ENCODE measurements at regions not wholly inside any gene's neighbourhood (a gene's known extent, or its start where the extent isn't known, plus 50 kb on each side); places are given as distances from the start of the nearest gene placed in this dataset.
"Not testable (repeated sequence)": the region's sequence is repeated elsewhere in the genome, so short reads cannot be mapped to it uniquely, and the experiment has no call there.

- H2AFZ ChIP-seq (ENCODE audit: low read depth, low read length), result no peak overlapping the region
- Mint-ChIP-seq H3K4me1 (ENCODE audit: low read depth, unreplicated experiment) (no peaks in the 10 kb centered on the region), H3K4me3 (ENCODE audit: unreplicated experiment) (no peak overlapping the region), H3K27ac (ENCODE audit: unreplicated experiment) (no peak overlapping the region), H3K36me3 (ENCODE audit: low read depth, unreplicated experiment) (no peaks in the 10 kb centered on the region), H3K9me3 (ENCODE audit: unreplicated experiment) (peaks cover 7% of the 10 kb centered on the region), H3K27me3 (ENCODE audit: low read depth, unreplicated experiment) (no peaks in the 10 kb centered on the region)
- no peaks in the 10 kb centered on the region for H3K79me2 ChIP-seq (ENCODE audit: insufficient read depth, low read length)
- no peak overlapping the region for H3K27ac ChIP-seq (ENCODE audit: low read depth, low read length)
- no peak for TF ChIP-seq EZH2 (IDR thresholded peaks at IDR 0.05; ENCODE audit: insufficient read depth, low read length)
- TF ChIP-seq CTCF (IDR thresholded peaks at IDR 0.05; ENCODE audit: insufficient read depth, low read depth, low read length), result no peak
- no peaks in the 10 kb centered on the region for H3K4me1 ChIP-seq (ENCODE audit: insufficient read depth, low read length)
- FAIRE-seq, result no peak
- no peaks in the 10 kb centered on the region for H3K9me3 ChIP-seq (ENCODE audit: insufficient read depth, low read depth, low read length)
- H4K20me1 ChIP-seq (ENCODE audit: insufficient read depth, low read length), result no peaks in the 10 kb centered on the region
- H3K4me3 ChIP-seq (ENCODE audit: insufficient read depth, low read depth, low read length), result no peak overlapping the region
- H3K27me3 ChIP-seq (ENCODE audit: insufficient read depth, low read length), result peaks cover 4% of the 10 kb centered on the region
- H3K4me2 ChIP-seq (ENCODE audit: low read length), result no peak overlapping the region
- no peak overlapping the region for H3K9ac ChIP-seq (ENCODE audit: low read length)
- no peaks in the 10 kb centered on the region for H3K36me3 ChIP-seq (ENCODE audit: insufficient read depth, low read length)
- no peak for DNase-seq (ENCODE audit: low read depth)
Measured at GRCh38 chr7:68722044-68722443, 876.2 kb upstream of the AUTS2 start.

- Histone ChIP-seq H2AFZ (ENCODE audit: low read depth, low read length) (no peak overlapping the region), H3K27me3 (ENCODE audit: insufficient read depth, low read length) (peaks cover 4% of the 10 kb centered on the region), H3K4me2 (ENCODE audit: low read length) (no peak overlapping the region), H3K4me1 (ENCODE audit: insufficient read depth, low read length) (no peaks in the 10 kb centered on the region), H3K9ac (ENCODE audit: low read length) (no peak overlapping the region), H3K4me3 (ENCODE audit: insufficient read depth, low read depth, low read length) (no peak overlapping the region), H3K79me2 (ENCODE audit: insufficient read depth, low read length) (no peaks in the 10 kb centered on the region), H3K27ac (ENCODE audit: low read depth, low read length) (no peak overlapping the region), H3K9me3 (ENCODE audit: insufficient read depth, low read depth, low read length) (no peaks in the 10 kb centered on the region), H4K20me1 (ENCODE audit: insufficient read depth, low read length) (no peaks in the 10 kb centered on the region), H3K36me3 (ENCODE audit: insufficient read depth, low read length) (no peaks in the 10 kb centered on the region)
- Mint-ChIP-seq H3K36me3 (ENCODE audit: low read depth, unreplicated experiment) (no peaks in the 10 kb centered on the region), H3K27ac (ENCODE audit: unreplicated experiment) (no peak overlapping the region), H3K9me3 (ENCODE audit: unreplicated experiment) (peaks cover 9% of the 10 kb centered on the region), H3K27me3 (ENCODE audit: low read depth, unreplicated experiment) (no peaks in the 10 kb centered on the region), H3K4me1 (ENCODE audit: low read depth, unreplicated experiment) (no peaks in the 10 kb centered on the region), H3K4me3 (ENCODE audit: unreplicated experiment) (no peak overlapping the region)
- TF ChIP-seq EZH2 (IDR thresholded peaks at IDR 0.05; ENCODE audit: insufficient read depth, low read length) (no peak), CTCF (IDR thresholded peaks at IDR 0.05; ENCODE audit: insufficient read depth, low read depth, low read length) (no peak)
- no peak for FAIRE-seq
- DNase-seq (ENCODE audit: low read depth), result no peak
Measured at GRCh38 chr7:68724965-68725364, 873.3 kb upstream of the AUTS2 start.

DNA sequence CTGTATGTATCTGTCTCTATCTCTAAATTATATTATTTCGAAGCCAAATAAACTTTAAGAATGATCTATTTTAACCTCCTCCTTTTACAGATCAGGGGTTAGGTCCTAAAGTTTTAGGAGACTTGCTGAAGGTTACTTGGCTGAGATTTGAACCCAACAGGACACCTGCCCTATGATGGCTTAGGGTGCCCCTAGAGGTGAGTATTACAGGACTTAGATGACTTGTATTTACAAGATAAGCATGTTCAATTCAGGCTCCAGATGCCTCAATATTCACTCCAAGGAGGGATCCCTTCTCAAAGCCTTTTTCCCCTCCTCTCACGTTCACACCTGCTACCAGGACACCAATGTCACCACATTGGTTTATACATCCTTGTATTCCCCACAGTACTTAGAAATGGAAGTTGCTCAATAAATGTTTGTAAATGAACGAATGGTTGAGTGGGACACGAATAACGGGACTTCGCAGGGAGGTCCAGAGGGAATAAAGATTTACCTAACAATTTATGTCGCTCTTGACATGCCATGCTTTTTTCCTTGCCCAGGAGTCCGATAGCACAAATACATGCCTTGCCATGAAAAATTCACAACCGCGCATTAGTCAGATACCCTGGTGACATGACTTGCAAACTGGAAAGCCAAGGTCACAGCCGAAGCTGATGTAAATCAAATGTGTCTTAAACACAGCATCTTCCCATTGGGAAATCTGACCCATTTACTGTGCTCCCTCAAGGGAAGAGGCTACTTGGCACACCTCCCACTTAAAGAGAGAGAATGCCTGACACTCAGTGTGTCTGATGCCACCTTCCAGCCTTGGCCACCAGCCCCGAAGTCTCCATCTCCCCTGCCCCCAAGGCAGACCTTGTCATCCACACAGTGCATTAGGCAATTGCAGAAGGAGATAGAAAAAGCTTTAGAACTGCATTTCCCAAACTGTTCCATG, 872.2 kb upstream of the AUTS2 start:
- Histone ChIP-seq H2AFZ (ENCODE audit: low read depth, low read length) (no peak overlapping the region), H3K4me2 (ENCODE audit: low read length) (no peak overlapping the region), H3K9me3 (ENCODE audit: insufficient read depth, low read depth, low read length) (no peaks in the 10 kb centered on the region), H3K27ac (ENCODE audit: low read depth, low read length) (no peak overlapping the region), H4K20me1 (ENCODE audit: insufficient read depth, low read length) (no peaks in the 10 kb centered on the region), H3K36me3 (ENCODE audit: insufficient read depth, low read length) (no peaks in the 10 kb centered on the region), H3K4me3 (ENCODE audit: insufficient read depth, low read depth, low read length) (no peak overlapping the region), H3K27me3 (ENCODE audit: insufficient read depth, low read length) (peaks cover 4% of the 10 kb centered on the region), H3K4me1 (ENCODE audit: insufficient read depth, low read length) (no peaks in the 10 kb centered on the region), H3K9ac (ENCODE audit: low read length) (no peak overlapping the region), H3K79me2 (ENCODE audit: insufficient read depth, low read length) (no peaks in the 10 kb centered on the region)
- TF ChIP-seq EZH2 (IDR thresholded peaks at IDR 0.05; ENCODE audit: insufficient read depth, low read length) (no peak), CTCF (IDR thresholded peaks at IDR 0.05; ENCODE audit: insufficient read depth, low read depth, low read length) (no peak)
- FAIRE-seq (no peak), DNase-seq (ENCODE audit: low read depth) (no peak)
- Mint-ChIP-seq H3K36me3 (ENCODE audit: low read depth, unreplicated experiment) (no peaks in the 10 kb centered on the region), H3K9me3 (ENCODE audit: unreplicated experiment) (peaks cover 11% of the 10 kb centered on the region), H3K27me3 (ENCODE audit: low read depth, unreplicated experiment) (no peaks in the 10 kb centered on the region), H3K4me3 (ENCODE audit: unreplicated experiment) (no peak overlapping the region), H3K4me1 (ENCODE audit: low read depth, unreplicated experiment) (no peaks in the 10 kb centered on the region), H3K27ac (ENCODE audit: unreplicated experiment) (no peak overlapping the region)

DNA sequence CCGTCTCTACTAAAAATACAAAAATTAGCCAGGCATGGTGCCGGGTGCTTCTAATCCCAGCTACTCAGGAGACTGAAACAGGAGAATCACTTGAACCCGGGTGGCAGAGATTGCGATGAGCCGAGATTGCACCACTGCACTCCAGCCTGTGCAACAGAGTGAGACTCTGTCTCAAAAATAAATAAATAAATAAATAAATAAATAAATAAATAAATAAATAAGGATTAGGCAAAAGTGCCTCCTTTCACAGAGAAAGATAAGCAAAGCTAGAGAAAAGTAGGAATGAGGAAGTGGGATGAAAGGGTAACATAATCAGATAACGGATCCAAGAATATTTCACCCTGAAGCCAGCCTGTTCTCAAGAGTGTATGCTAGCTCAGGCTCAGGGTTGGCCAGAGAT, 869.6 kb upstream of the AUTS2 start:
- not testable (repeated sequence) for H3K4me2 ChIP-seq (ENCODE audit: low read length); H3K4me3 ChIP-seq (ENCODE audit: insufficient read depth, low read depth, low read length); H3K27ac ChIP-seq (ENCODE audit: low read depth, low read length); H3K27ac Mint-ChIP-seq (ENCODE audit: unreplicated experiment); H4K20me1 ChIP-seq (ENCODE audit: insufficient read depth, low read length); H3K4me1 ChIP-seq (ENCODE audit: insufficient read depth, low read length); H3K27me3 ChIP-seq (ENCODE audit: insufficient read depth, low read length); H3K9me3 Mint-ChIP-seq (ENCODE audit: unreplicated experiment); H3K27me3 Mint-ChIP-seq (ENCODE audit: low read depth, unreplicated experiment); H3K36me3 ChIP-seq (ENCODE audit: insufficient read depth, low read length); H3K4me1 Mint-ChIP-seq (ENCODE audit: low read depth, unreplicated experiment); DNase-seq (ENCODE audit: low read depth); H2AFZ ChIP-seq (ENCODE audit: low read depth, low read length); H3K9ac ChIP-seq (ENCODE audit: low read length); FAIRE-seq; H3K36me3 Mint-ChIP-seq (ENCODE audit: low read depth, unreplicated experiment); H3K4me3 Mint-ChIP-seq (ENCODE audit: unreplicated experiment); H3K79me2 ChIP-seq (ENCODE audit: insufficient read depth, low read length); H3K9me3 ChIP-seq (ENCODE audit: insufficient read depth, low read depth, low read length)

Data from astrocyte (in vitro differentiated cells and primary cell).